ENCODE measurements at regions not wholly inside any gene's neighbourhood (a gene's known extent, or its start where the extent isn't known, plus 50 kb on each side); places are given as distances from the start of the nearest gene placed in this dataset.

GRCh38 chr9:99607842-99608448 is 213.7 kb upstream of the NR4A3 start:
- TF ChIP-seq CTCF (conservative IDR thresholded peaks at IDR 0.05; ENCODE audit: low read length) (no peak), EZH2phosphoT487 (IDR thresholded peaks at IDR 0.05; ENCODE audit: borderline replicate concordance, low read depth, low read length) (no peak)
